Hepatocyte (in vitro differentiated cells): ENCODE measurements at regions not wholly inside any gene's neighbourhood (a gene's known extent, or its start where the extent isn't known, plus 50 kb on each side); places are given as distances from the start of the nearest gene placed in this dataset.
A peak's percentile ranks its signal among the peaks of the same experiment; 100 is the strongest.

Experiments
- DNase-seq: peaks from one replicate; pipeline ENCODE4 v3.0.0-alpha.2; 2016; ENCODE audit warnings: low spot score
- H2AFZ ChIP-seq: fragments of 200-600 bp; sonication (generic); 2 replicates; pipeline ENCODE4 v1.6.0; 2016; ENCODE audit warnings: antibody characterized with exemption, mild to moderate bottlenecking
- H3K27ac ChIP-seq: fragments of 200-600 bp; sonication (generic); 2 replicates; pipeline ENCODE4 v1.5.1; 2016; ENCODE audit warnings: mild to moderate bottlenecking
- H3K27me3 ChIP-seq: fragments of 200-600 bp; sonication (generic); 2 replicates; pipeline ENCODE4 v1.6.1; 2016
- H3K36me3 ChIP-seq: fragments of 200-600 bp; sonication (generic); replicated peaks from 2 replicates; pipeline ENCODE4 v1.5.1; 2016; ENCODE audit warnings: low read depth; ENCODE audit not compliant: insufficient read depth
- H3K4me1 ChIP-seq: fragments of 200-600 bp; sonication (generic); 2 replicates; pipeline ENCODE4 v1.5.1; 2016; ENCODE audit warnings: mild to moderate bottlenecking, moderate library complexity; ENCODE audit not compliant: insufficient read depth
- H3K4me2 ChIP-seq: fragments of 200-600 bp; sonication (generic); 2 replicates; pipeline ENCODE4 v1.6.0; 2016
- H3K4me3 ChIP-seq: fragments of 200-600 bp; sonication (generic); 2 replicates; pipeline ENCODE4 v1.5.1; 2016; ENCODE audit warnings: mild to moderate bottlenecking
- H3K79me2 ChIP-seq: fragments of 200-600 bp; sonication (generic); 2 replicates; pipeline ENCODE4 v1.6.0; 2017; ENCODE audit warnings: mild to moderate bottlenecking
- H3K9me2 ChIP-seq: fragments of 200-600 bp; sonication (generic); replicated peaks from 2 replicates; pipeline ENCODE4 v1.6.0; 2017; ENCODE audit warnings: mild to moderate bottlenecking; ENCODE audit not compliant: insufficient read depth
- H3K9me3 ChIP-seq: fragments of 200-600 bp; sonication (generic); 2 replicates; pipeline ENCODE4 v1.5.1; 2016; ENCODE audit warnings: low read depth, mild to moderate bottlenecking
- H4K20me1 ChIP-seq: fragments of 200-600 bp; sonication (generic); 2 replicates; pipeline ENCODE4 v1.6.0; 2016; ENCODE audit warnings: mild to moderate bottlenecking; ENCODE audit not compliant: insufficient read depth, poor library complexity, severe bottlenecking
- CTCF ChIP-seq: fragments of 200-600 bp; sonication (generic); IDR thresholded peaks from 2 replicates; pipeline ENCODE4 v1.5.1; 2016; ENCODE audit warnings: antibody characterized with exemption, mild to moderate bottlenecking; ENCODE audit not compliant: poor library complexity
- EZH2 ChIP-seq: fragments of 200-600 bp; sonication (generic); IDR thresholded peaks from 2 replicates; pipeline ENCODE4 v1.6.1; 2016; ENCODE audit warnings: antibody characterized with exemption, mild to moderate bottlenecking, borderline replicate concordance
- EZH2phosphoT487 ChIP-seq: fragments of 200-600 bp; sonication (generic); IDR thresholded peaks from one replicate; pipeline ENCODE4 v1.6.1; 2018; ENCODE audit warnings: antibody characterized with exemption, mild to moderate bottlenecking, low read depth, moderate library complexity; ENCODE audit not compliant: unreplicated experiment, severe bottlenecking
- WGBS: methylation state at CpG from one replicate; pipeline ENCODE4 v1.1.6; 2016; ENCODE audit warnings: low lambda C conversion rate; ENCODE audit errors: missing lambda C conversion rate; 5-methylcytosine and 5-hydroxymethylcytosine counted together

GRCh38 chr3:28982906-28983305 is 298.0 kb upstream of the RBMS3 start:
- H3K9me3 ChIP-seq: no peaks in the 10 kb centered on the region
- no peaks in the 10 kb centered on the region for H3K36me3 ChIP-seq
- no peak overlapping the region for H3K4me2 ChIP-seq
- WGBS: 98% methylated on average over 2 of the region's 2 CpGs
- no peak overlapping the region for H3K4me3 ChIP-seq
- H3K27me3 ChIP-seq: no peaks in the 10 kb centered on the region
- no peak overlapping the region for H2AFZ ChIP-seq
- DNase-seq: no peak
- no peak for TF ChIP-seq CTCF
- TF ChIP-seq EZH2phosphoT487: no peak
- no peak for TF ChIP-seq EZH2
- H3K79me2 ChIP-seq: no peaks in the 10 kb centered on the region
- H4K20me1 ChIP-seq: no peaks in the 10 kb centered on the region
- H3K27ac ChIP-seq: no peak overlapping the region
- H3K9me2 ChIP-seq: no peaks in the 10 kb centered on the region
- H3K4me1 ChIP-seq: no peaks in the 10 kb centered on the region

- Histone ChIP-seq H4K20me1 (no peaks in the 10 kb centered on the region), H3K4me2 (no peak overlapping the region), H3K9me3 (no peaks in the 10 kb centered on the region), H3K4me3 (no peak overlapping the region), H3K27me3 (no peaks in the 10 kb centered on the region), H3K9me2 (no peaks in the 10 kb centered on the region), H3K27ac (no peak overlapping the region), H3K36me3 (no peaks in the 10 kb centered on the region), H3K4me1 (no peaks in the 10 kb centered on the region), H2AFZ (no peak overlapping the region), H3K79me2 (no peaks in the 10 kb centered on the region)
- no peak for TF ChIP-seq CTCF
- no peak for TF ChIP-seq EZH2phosphoT487
- TF ChIP-seq EZH2: no peak
- DNase-seq: no peak
Measured at GRCh38 chr3:28986922-28987321, 293.9 kb upstream of the RBMS3 start.

DNA sequence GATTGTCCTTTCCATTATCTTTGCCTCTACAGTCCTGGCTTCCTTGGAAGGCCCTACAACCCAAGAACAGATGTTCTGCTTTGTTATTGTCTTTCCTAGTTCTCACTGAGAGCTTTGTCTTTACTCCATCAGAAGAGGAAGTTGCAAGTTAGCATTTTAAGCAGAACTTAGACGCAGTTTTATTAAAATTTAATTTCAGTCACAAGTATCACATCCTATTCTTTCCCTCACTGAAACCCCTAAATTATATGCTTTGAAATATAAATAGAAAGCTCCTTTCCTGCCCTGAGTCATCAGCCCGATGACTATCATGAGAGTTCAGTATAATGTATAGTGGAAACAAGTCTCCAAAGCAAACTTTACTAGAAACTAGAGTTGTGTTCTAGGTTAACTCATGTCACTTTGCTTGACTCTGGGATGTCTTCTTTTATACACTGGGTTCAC is 291.2 kb upstream of the RBMS3 start:
- TF ChIP-seq EZH2phosphoT487: no peak
- no peak overlapping the region for H3K27ac ChIP-seq
- 87% methylated on average over 2 of the region's 2 CpGs for WGBS
- H3K9me2 ChIP-seq: no peaks in the 10 kb centered on the region
- no peak overlapping the region for H3K4me2 ChIP-seq
- no peaks in the 10 kb centered on the region for H3K4me1 ChIP-seq
- no peak for DNase-seq
- no peaks in the 10 kb centered on the region for H3K36me3 ChIP-seq
- no peak overlapping the region for H2AFZ ChIP-seq
- no peaks in the 10 kb centered on the region for H3K27me3 ChIP-seq
- no peaks in the 10 kb centered on the region for H3K9me3 ChIP-seq
- H3K79me2 ChIP-seq: no peaks in the 10 kb centered on the region
- no peak overlapping the region for H3K4me3 ChIP-seq
- no peaks in the 10 kb centered on the region for H4K20me1 ChIP-seq

DNA sequence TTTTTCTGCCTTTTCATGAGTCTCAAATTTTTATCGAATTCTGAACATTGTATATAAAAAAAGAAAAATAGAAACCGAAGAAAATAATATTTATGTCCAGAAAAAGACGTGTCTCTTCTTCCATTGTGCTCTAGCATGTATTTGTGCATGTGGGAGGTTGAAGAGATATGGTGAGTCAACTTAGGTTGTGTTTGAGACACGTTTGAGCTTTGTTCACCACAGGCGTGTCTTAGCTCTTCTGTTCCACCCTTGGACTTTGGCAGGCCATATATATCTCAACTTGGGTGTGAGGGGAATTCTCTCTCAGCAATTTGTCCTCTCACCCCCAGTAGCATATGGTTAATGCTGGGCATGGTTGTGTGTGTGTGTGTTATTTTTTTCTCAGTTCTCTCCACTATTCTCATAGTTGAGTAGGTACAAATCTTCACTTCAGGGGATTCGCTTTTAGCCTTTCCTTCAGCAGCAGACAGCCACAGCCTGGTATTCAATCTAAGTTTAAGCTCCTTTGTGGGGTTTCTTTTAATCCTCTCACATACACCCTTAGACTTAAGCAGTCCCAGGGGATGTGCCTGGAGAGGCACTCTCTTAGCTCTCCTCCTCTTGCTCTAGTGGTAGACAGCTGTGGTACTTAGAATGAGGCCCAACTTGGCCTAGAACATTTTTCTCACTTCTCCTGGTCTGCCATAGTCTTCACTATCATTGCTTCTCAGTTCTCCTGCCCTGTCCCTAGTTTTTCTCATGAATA is 286.5 kb upstream of the RBMS3 start:
- no peaks in the 10 kb centered on the region for H3K27me3 ChIP-seq
- no peaks in the 10 kb centered on the region for H4K20me1 ChIP-seq
- no peaks in the 10 kb centered on the region for H3K79me2 ChIP-seq
- no peaks in the 10 kb centered on the region for H3K9me3 ChIP-seq
- no peak for TF ChIP-seq EZH2
- no peak for TF ChIP-seq CTCF
- TF ChIP-seq EZH2phosphoT487: no peak
- no peaks in the 10 kb centered on the region for H3K36me3 ChIP-seq
- no peaks in the 10 kb centered on the region for H3K4me1 ChIP-seq
- no peak overlapping the region for H3K4me3 ChIP-seq
- H3K27ac ChIP-seq: no peak overlapping the region
- H2AFZ ChIP-seq: no peak overlapping the region
- DNase-seq: peak; percentile 6
- H3K9me2 ChIP-seq: no peaks in the 10 kb centered on the region
- 86% methylated on average over 6 of the region's 6 CpGs for WGBS
- H3K4me2 ChIP-seq: no peak overlapping the region
